K562 (cell line): ENCODE measurements at regions not wholly inside any gene's neighbourhood (a gene's known extent, or its start where the extent isn't known, plus 50 kb on each side); places are given as distances from the start of the nearest gene placed in this dataset.

ENCODE experiments used
- ATAC-seq: fragments of 200-7000 bp; cut with Tn5 transposase; 3 replicates; pipeline ENCODE4 v1.9.1; 2020; ENCODE audit warnings: moderate library complexity
- BruUV-seq: library from RNA; stranded (reverse); fragments of 400-500 nt; replicated peaks from 2 replicates; lab custom pipeline; 2021; lab: Mats Ljungman, UMichigan
- CTCF ChIA-PET: fragments of 300-600 bp; formaldehyde crosslinking; extraction: SDS; loops from one replicate; lab custom pipeline; 2021; ENCODE audit warnings: low intra/inter-chr PET ratio; lab: Yijun Ruan, JAX
- POLR2A ChIA-PET: fragments of 300-600, 350-650 bp; sonication (Branson Sonifier 250); formaldehyde crosslinking; extraction: SDS; loops from one replicate; lab custom pipeline; 2021; ENCODE audit warnings: antibody characterized with exemption, inconsistent platforms; lab: Yijun Ruan, JAX
- DNase-seq, 4 experiments: peaks; one replicate each; pipeline versions ENCODE4 v3.0.0 to v3.0.0-alpha.2; 2011 to 2018; ENCODE audit warnings: low spot score in 3 of 4, mixed read lengths in 3 of 4; ENCODE audit errors: extremely low read depth in 1 of 4
- FAIRE-seq: peaks from 2 replicates; lab custom pipeline; 2011; peaks lifted over from hg19 to GRCh38; lab: Jason Lieb, UNC
- H2AFZ ChIP-seq: 2 replicates; pipeline ENCODE4 v1.6.0; 2011; ENCODE audit warnings: low read depth, low read length, control low read depth, inconsistent platforms
- H3K27ac ChIP-seq: fragments of 200-600 bp; 3 replicates; pipeline ENCODE4 v1.8.0; 2011; ENCODE audit warnings: low read depth, mild to moderate bottlenecking, control low read depth, inconsistent platforms, low read length, moderate library complexity, mixed read lengths; ENCODE audit errors: extremely low read depth
- H3K27me3 ChIP-seq, 2 experiments: fragments of 300-600 bp in 1 of 2; 2 replicates in 1 of 2; 3 replicates in 1 of 2; pipeline versions ENCODE4 v1.6.0 to v1.8.0; 2011; ENCODE audit warnings: inconsistent platforms in 2 of 2, low read length in 2 of 2, mild to moderate bottlenecking in 1 of 2, mixed read lengths in 1 of 2, moderate library complexity in 1 of 2; ENCODE audit not compliant: control insufficient read depth in 2 of 2, insufficient read depth in 2 of 2
- H3K36me3 ChIP-seq: fragments of 300-600 bp; 3 replicates; pipeline ENCODE4 v1.8.0; 2011; ENCODE audit warnings: mild to moderate bottlenecking, low read length, inconsistent platforms; ENCODE audit not compliant: control insufficient read depth, insufficient read depth
- H3K4me1 ChIP-seq, 2 experiments: fragments of 200-600 bp in 1 of 2; replicated peaks in 1 of 2; 2 replicates in 1 of 2; 3 replicates in 1 of 2; pipeline versions ENCODE4 v1.5.1 to v1.8.0; 2011; ENCODE audit warnings: inconsistent platforms in 2 of 2, low read length in 2 of 2, mild to moderate bottlenecking in 1 of 2, mixed read lengths in 1 of 2, moderate library complexity in 1 of 2; ENCODE audit not compliant: control insufficient read depth in 2 of 2, insufficient read depth in 2 of 2
- H3K4me2 ChIP-seq: 2 replicates; pipeline ENCODE4 v1.6.1; 2011; ENCODE audit warnings: low read length, control low read depth, inconsistent platforms, mixed read lengths; ENCODE audit not compliant: insufficient read depth
- H3K4me3 ChIP-seq: fragments of 200-600 bp; sonication (generic), shearing (Covaris generic); 2 replicates; pipeline ENCODE4 v1.5.1; 2016; ENCODE audit warnings: control low read depth, inconsistent platforms
- H3K79me2 ChIP-seq: fragments of 200-600 bp; 3 replicates; pipeline ENCODE4 v1.8.0; 2011; ENCODE audit warnings: low read length, inconsistent platforms; ENCODE audit not compliant: control insufficient read depth, insufficient read depth
- H3K9ac ChIP-seq, 2 experiments: 2 replicates each; pipeline versions ENCODE4 v1.6.0 to v1.6.1; 2011; ENCODE audit warnings: low read depth in 2 of 2, low read length in 2 of 2, control low read depth in 1 of 2, inconsistent platforms in 1 of 2, mild to moderate bottlenecking in 1 of 2, mixed read lengths in 1 of 2; ENCODE audit not compliant: insufficient read depth in 1 of 2
- H3K9me1 ChIP-seq: one replicate; pipeline ENCODE4 v1.6.0; 2011; ENCODE audit warnings: inconsistent platforms, mild to moderate bottlenecking, low read length, moderate library complexity; ENCODE audit not compliant: control insufficient read depth, insufficient read depth
- H3K9me3 ChIP-seq: replicated peaks from 2 replicates; pipeline ENCODE4 v1.5.1; 2011; ENCODE audit warnings: low read depth, low read length, inconsistent platforms; ENCODE audit not compliant: control insufficient read depth, insufficient read depth
- H4K20me1 ChIP-seq: replicated peaks from 2 replicates; pipeline ENCODE4 v1.6.1; 2011; ENCODE audit warnings: low read length, inconsistent platforms, mixed read lengths; ENCODE audit not compliant: control insufficient read depth, insufficient read depth
- FOXJ2 ChIP-seq: fragments of 200-800 bp; sonication (Bioruptor generic); IDR thresholded peaks from 2 replicates; pipeline ENCODE4 v1.6.1; 2016; ENCODE audit warnings: missing genetic modification characterization, missing compliant biosample characterization
- NONO ChIP-seq, 2 experiments: fragments of 200-400 bp in 1 of 2; fragments of 450-650 bp in 1 of 2; formaldehyde crosslinking in 1 of 2; IDR thresholded peaks; 2 replicates each; pipeline ENCODE4 v1.6.1; 2017; ENCODE audit warnings: low read depth in 2 of 2, mild to moderate bottlenecking in 2 of 2, moderate library complexity in 2 of 2, low read length in 1 of 2
- ZBTB34 ChIP-seq: fragments of 250-450 bp; sonication (Bioruptor Pico); IDR thresholded peaks from 2 replicates; pipeline ENCODE4 v1.8.0; 2021; ENCODE audit warnings: mild to moderate bottlenecking, moderate library complexity
- ZNF324 ChIP-seq: fragments of 250-450 bp; sonication (Bioruptor Pico); IDR thresholded peaks from 2 replicates; pipeline ENCODE4 v1.4.0; 2020; ENCODE audit warnings: mild to moderate bottlenecking
- WGBS: fragments of 100-300 bp; shearing (Covaris generic); methylation state at CpG from one replicate; pipeline ENCODE4 v1.1.6; 2016; ENCODE audit warnings: low coverage, mixed read lengths; ENCODE audit not compliant: insufficient coverage; ENCODE audit errors: missing lambda C conversion rate; 5-methylcytosine and 5-hydroxymethylcytosine counted together
- in situ Hi-C: fragments of 300-500 bp; cut with MboI; formaldehyde crosslinking; loops from 4 replicates; pipeline ENCODE4 v1.15.0; 2018; ENCODE audit warnings: inconsistent platforms, mixed read lengths
- intact Hi-C: fragments of 100-400 bp; cut with micrococcal nuclease; formaldehyde crosslinking; loops from 2 replicates; pipeline ENCODE4 v1.14.2; 2022
- TF ChIP-seq, protein P1 (sequence below): fragments of 450-650 bp; formaldehyde crosslinking; conservative IDR thresholded peaks from 2 replicates; pipeline ENCODE4 v1.4.0; 2022; ENCODE audit warnings: mild to moderate bottlenecking, missing genetic modification characterization
- TF ChIP-seq, protein P2 (sequence below): sonication (generic); formaldehyde crosslinking; IDR thresholded peaks from 2 replicates; pipeline ENCODE4 v1.8.0; 2022; ENCODE audit warnings: mild to moderate bottlenecking, missing genetic modification reagents
- TF ChIP-seq, protein P3 (sequence below): fragments of 450-650 bp; IDR thresholded peaks from 2 replicates; pipeline ENCODE4 v1.6.1; 2016; ENCODE audit warnings: missing biosample characterization, missing genetic modification characterization

- TF ChIP-seq ZBTB34: no peak
- TF ChIP-seq FOXJ2 (tag): no peak
- TF ChIP-seq, protein P1, sequence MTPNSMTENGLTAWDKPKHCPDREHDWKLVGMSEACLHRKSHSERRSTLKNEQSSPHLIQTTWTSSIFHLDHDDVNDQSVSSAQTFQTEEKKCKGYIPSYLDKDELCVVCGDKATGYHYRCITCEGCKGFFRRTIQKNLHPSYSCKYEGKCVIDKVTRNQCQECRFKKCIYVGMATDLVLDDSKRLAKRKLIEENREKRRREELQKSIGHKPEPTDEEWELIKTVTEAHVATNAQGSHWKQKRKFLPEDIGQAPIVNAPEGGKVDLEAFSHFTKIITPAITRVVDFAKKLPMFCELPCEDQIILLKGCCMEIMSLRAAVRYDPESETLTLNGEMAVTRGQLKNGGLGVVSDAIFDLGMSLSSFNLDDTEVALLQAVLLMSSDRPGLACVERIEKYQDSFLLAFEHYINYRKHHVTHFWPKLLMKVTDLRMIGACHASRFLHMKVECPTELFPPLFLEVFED (CRISPR knock-in tag): no peak
- TF ChIP-seq, protein P2, sequence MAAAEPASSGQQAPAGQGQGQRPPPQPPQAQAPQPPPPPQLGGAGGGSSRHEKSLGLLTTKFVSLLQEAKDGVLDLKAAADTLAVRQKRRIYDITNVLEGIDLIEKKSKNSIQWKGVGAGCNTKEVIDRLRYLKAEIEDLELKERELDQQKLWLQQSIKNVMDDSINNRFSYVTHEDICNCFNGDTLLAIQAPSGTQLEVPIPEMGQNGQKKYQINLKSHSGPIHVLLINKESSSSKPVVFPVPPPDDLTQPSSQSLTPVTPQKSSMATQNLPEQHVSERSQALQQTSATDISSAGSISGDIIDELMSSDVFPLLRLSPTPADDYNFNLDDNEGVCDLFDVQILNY (CRISPR knock-in tag): no peak
- TF ChIP-seq, protein P3, sequence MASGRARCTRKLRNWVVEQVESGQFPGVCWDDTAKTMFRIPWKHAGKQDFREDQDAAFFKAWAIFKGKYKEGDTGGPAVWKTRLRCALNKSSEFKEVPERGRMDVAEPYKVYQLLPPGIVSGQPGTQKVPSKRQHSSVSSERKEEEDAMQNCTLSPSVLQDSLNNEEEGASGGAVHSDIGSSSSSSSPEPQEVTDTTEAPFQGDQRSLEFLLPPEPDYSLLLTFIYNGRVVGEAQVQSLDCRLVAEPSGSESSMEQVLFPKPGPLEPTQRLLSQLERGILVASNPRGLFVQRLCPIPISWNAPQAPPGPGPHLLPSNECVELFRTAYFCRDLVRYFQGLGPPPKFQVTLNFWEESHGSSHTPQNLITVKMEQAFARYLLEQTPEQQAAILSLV: no peak
Observed at GRCh38 chr4:18999595-18999994, 978.0 kb upstream of the LCORL start (continued).

- intact Hi-C loops: no loop called here
- TF ChIP-seq NONO (IDR thresholded peaks at IDR 0.05; ENCODE audit: low read depth in 2 of 2, low read length in 1 of 2) (no peak), ZNF324 (CRISPR knock-in tag) (no peak)
Observed at GRCh38 chr4:18981234-18981615, 959.7 kb upstream of the LCORL start.

More at GRCh38 chr4:18981234-18981615, 959.7 kb upstream of the LCORL start:
- H3K36me3 ChIP-seq: no peaks in the 10 kb centered on the region
- CTCF ChIA-PET: no interaction called here
- 1% methylated on average over 4 of the region's 4 CpGs for WGBS
- H3K9me1 ChIP-seq: no peaks in the 10 kb centered on the region
- no peak overlapping the region for H2AFZ ChIP-seq
- H3K4me3 ChIP-seq: no peak overlapping the region
- POLR2A ChIA-PET: no interaction called here
- H3K27ac ChIP-seq: no peak overlapping the region
- in situ Hi-C loops: no loop called here
- H3K79me2 ChIP-seq: no peaks in the 10 kb centered on the region
- H3K9me3 ChIP-seq: no peaks in the 10 kb centered on the region
- no peak for FAIRE-seq
- no peaks in the 10 kb centered on the region for H4K20me1 ChIP-seq
- no peak overlapping the region for H3K9ac ChIP-seq
- H3K27me3 ChIP-seq: no peaks in the 10 kb centered on the region
- no peak overlapping the region for H3K4me2 ChIP-seq
- no peak for DNase-seq
- ATAC-seq: no peak
- H3K4me1 ChIP-seq: no peaks in the 10 kb centered on the region
- BruUV-seq: no TSS peak
